ENCODE measurements at regions not wholly inside any gene's neighbourhood (a gene's known extent, or its start where the extent isn't known, plus 50 kb on each side); places are given as distances from the start of the nearest gene placed in this dataset.

GRCh38 chr18:73962256-73962655, 185.4 kb downstream of the FBXO15 start:
- DNase-seq (ENCODE audit: low read depth) = no peak

- no peak for DNase-seq (ENCODE audit: low read depth)
Observed at GRCh38 chr18:73961804-73962203, 185.8 kb downstream of the FBXO15 start.

GRCh38 chr18:73959352-73959751, 188.3 kb downstream of the FBXO15 start:
- no peak for DNase-seq (ENCODE audit: low read depth)

GRCh38 chr18:73954268-73954667, 193.4 kb downstream of the FBXO15 start:
- no peak for DNase-seq (ENCODE audit: low read depth)

GRCh38 chr18:73952296-73952946, 195.2 kb downstream of the FBXO15 start:
- DNase-seq (ENCODE audit: low read depth) = no peak

DNA sequence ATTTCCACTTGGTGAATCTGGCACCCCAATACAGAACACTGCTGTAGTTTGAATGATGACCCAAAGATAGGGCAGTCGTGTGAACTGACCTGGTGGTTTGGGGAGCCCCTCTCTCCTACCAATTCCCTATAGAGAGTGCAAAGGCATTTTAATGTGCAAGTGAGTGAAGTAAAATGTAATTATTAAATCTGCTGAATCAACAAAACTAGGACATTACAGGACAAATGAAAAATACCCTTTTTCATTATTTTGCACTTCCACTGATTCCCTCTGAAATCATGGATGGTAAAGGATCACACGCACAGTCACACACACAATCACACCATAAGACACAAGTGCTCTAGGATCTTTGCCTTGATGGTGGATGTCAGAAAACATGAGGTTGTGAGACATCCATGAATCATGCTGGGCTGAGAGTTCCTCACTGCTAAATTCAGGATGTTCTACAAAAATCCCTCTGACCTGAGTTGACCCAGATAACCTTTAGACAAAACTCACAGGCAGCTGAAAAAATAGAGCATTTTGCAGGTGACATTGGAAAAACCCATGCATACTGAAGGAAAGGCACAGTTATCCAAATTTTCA, 197.4 kb downstream of the FBXO15 start:
- DNase-seq (ENCODE audit: low read depth) = no peak

DNA sequence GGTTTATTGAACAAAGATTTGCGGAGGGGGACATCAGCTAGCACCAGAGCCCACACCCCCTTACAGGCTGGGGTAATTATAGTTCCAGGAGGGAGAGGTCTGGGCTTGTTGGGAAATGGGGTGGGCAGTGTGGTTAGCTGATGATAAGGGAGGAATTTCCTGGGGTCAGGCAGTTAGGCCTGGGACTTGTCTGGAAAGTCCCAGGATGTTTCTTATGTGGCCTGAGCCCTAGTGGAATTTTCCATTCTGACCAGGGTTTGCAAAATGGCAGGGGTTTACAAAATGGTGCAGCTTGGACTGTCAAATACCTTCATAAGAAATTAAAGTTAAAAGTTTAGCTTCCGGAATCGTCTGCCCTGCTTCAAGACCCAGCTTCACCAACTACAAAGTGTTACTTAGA, 199.1 kb downstream of the FBXO15 start:
- DNase-seq (ENCODE audit: low read depth) = no peak

DNA sequence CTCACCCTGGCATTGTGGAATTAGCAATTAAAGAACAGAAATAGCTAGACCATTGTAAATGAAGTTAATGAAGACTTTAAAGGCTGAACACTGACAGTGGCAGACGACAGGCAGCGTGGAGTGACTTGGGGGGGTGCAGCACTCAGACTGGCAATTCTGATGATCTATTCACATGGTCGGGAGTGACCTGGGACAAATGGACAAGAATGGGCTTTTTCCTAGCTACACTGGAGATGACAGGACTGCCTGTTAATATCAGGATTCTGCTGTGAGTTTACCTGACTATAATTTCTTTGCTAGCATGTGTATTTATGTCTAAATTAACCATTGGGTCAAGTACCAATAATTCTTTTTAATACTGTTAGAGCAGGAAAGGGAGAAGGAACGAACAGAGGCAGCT, 199.6 kb downstream of the FBXO15 start:
- no peak for DNase-seq (ENCODE audit: low read depth)

GRCh38 chr18:73947180-73947921, 200.3 kb downstream of the FBXO15 start:
- no peak for DNase-seq (ENCODE audit: low read depth)

DNA sequence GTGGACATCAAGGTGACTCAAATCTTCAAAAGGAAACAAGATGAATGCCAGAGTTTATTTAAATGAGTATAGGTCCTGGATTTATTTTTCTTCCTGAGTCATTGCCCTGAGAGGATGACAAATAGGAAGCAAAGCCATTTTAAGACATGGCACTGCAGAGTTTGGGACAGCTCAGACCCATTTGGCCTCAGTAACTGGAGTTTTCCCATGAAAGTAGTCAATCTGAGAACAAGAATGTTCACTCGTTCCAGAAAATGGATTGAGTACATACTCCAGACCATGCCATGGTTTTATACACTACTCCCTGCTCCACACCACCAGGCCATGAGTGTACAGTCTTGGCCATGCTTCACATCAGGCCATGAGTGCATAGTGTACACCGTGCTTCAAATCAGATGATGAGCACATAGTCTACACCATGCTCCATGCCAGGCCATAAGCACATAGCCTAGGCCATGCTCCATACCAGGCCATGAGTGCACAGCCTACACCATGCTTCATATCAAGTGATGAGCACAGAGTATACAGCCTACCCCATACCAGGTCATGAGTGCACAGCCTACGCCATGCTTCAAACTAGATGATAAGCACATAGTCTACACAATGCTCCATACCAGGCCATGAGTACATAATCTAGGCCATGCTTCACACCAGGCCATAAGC, 202.4 kb downstream of the FBXO15 start:
- DNase-seq (ENCODE audit: low read depth) = no peak

DNA sequence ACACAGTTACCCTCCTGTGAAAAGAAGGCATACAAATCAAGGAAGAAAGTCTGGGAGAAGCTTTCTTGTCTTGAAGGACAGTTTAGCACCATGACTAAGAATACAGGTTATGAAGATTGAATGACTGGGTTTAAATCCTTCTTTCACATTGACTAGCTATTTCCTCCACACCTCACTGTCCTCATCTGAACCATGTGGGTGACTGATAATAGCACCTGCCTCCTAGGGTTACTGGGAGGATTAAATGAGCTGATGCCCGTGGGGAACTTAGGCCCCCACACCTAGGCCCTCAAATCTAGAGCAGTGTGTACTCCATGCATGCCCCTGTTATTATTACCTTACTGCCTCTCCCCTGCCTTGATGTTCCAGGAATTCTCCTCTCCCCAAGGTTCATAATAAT, 202.9 kb downstream of the FBXO15 start:
- DNase-seq (ENCODE audit: low read depth) = no peak

- DNase-seq (ENCODE audit: low read depth) = no peak
Observed at GRCh38 chr18:73943763-73944162, 203.9 kb downstream of the FBXO15 start.

- DNase-seq (ENCODE audit: low read depth) = no peak
Observed at GRCh38 chr18:73942956-73943355, 204.7 kb downstream of the FBXO15 start.

- DNase-seq (ENCODE audit: low read depth) = no peak
Observed at GRCh38 chr18:73942081-73942625, 205.5 kb downstream of the FBXO15 start.

- no peak for DNase-seq (ENCODE audit: low read depth)
Observed at GRCh38 chr18:73940721-73941120, 206.9 kb downstream of the FBXO15 start.

DNA sequence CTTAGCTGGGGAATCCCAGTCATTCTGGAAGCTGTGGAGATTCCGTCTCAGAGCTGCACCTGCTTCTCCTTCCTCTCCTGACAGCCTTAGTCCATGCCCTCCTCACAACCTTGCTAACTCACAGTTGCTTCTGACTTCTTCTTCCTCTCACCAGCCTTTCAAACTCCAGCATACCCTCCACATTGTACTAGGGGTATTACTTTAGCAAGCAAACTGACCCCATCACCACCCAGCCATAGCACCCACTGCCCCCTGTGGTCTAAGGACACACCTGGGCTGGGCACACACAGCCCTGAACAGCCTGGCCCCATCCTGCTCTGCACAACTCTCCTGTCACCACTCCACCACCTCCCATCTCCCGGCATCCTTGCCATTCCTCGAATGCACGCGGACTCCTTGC, 208.2 kb downstream of the FBXO15 start:
- no peak for DNase-seq (ENCODE audit: low read depth)

DNA sequence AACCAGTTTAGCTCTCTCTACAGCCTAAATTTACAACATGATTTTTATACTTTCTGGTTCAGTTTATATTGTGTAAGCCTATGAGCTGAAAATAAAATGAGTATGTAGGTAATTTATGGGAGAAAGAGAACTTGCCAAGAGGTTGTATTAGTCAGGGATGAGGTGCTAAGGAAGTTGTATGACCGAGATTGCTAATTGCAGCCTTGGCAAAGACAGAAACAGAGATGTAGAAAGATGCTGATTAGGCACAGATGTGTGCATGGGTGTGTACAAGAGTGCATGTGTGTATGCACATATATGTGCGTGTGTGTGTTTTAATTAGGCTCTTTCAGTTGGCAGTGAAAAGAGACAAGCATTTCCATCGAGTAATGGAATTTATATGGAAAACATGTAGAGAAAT, 213.9 kb downstream of the FBXO15 start:
- no peak for DNase-seq (ENCODE audit: low read depth)

GRCh38 chr18:73932976-73933375, 214.7 kb downstream of the FBXO15 start:
- no peak for DNase-seq (ENCODE audit: low read depth)

DNA sequence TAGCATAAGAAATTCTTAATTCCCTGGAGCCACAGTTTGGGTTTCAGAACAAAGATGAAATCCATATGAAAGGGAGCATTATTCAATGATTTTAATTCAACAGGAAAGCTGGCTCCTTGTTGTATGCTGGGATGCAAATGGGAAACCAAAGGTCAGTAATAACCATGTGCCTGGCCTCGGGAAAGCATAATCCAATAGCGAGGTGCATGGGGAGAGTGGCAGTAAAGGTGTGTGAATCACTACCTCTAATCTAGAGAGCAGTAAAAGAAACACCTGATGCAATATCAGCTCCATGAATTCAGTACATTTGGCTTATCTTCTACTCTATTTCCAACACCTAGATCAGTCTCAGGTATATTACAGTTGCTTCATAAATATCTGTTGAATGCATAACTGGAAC, 220.1 kb downstream of the FBXO15 start:
- DNase-seq (ENCODE audit: low read depth) = no peak

DNA sequence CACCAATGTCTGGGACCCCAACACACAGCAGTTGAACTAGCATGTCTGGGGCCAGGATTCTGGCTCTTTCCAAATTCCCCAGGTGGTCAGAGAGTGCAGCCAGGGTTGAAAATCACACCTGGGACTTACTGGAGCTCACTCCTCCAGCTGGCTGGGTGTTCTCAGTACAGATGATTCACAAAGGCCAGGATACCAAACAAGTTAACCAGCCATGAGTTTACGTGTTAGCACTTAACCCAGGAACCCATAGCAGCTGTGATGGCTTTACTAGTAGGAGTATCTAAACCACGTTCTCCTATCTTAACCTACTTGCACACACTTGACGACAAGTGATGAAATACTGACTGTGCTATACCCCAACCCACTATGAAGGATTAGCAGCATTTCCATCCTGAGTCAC, 222.8 kb downstream of the FBXO15 start:
- no peak for DNase-seq (ENCODE audit: low read depth)

GRCh38 chr18:73924307-73924706, 223.3 kb downstream of the FBXO15 start:
- DNase-seq (ENCODE audit: low read depth) = no peak

GRCh38 chr18:73923866-73924265, 223.8 kb downstream of the FBXO15 start:
- DNase-seq (ENCODE audit: low read depth) = no peak

- no peak for DNase-seq (ENCODE audit: low read depth)
Observed at GRCh38 chr18:73920033-73920432, 227.6 kb downstream of the FBXO15 start.
